ENCODE measurements at regions not wholly inside any gene's neighbourhood (a gene's known extent, or its start where the extent isn't known, plus 50 kb on each side); places are given as distances from the start of the nearest gene placed in this dataset.

GRCh38 chr6:9112544-9112943 lies 677.2 kb upstream of the SLC35B3 start:
- WGBS (ENCODE audit: insufficient coverage, low lambda C conversion rate): no CpG with 5 or more reads among the region's 3 CpGs
- Histone ChIP-seq H3K27me3 (ENCODE audit: control insufficient read depth, insufficient read depth, low read length) (no peaks in the 10 kb centered on the region), H3K36me3 (ENCODE audit: control insufficient read depth, insufficient read depth, low read length) (no peaks in the 10 kb centered on the region), H3K4me3 (ENCODE audit: low read length) (no peak overlapping the region), H3K27ac (ENCODE audit: low read length) (no peak overlapping the region), H3K9me3 (ENCODE audit: control insufficient read depth, low read depth, low read length) (no peaks in the 10 kb centered on the region), H3K4me1 (ENCODE audit: control insufficient read depth, insufficient read depth, low read length) (no peaks in the 10 kb centered on the region)
- no peak for DNase-seq

- DNase-seq: no peak
- H3K36me3 ChIP-seq (ENCODE audit: control insufficient read depth, insufficient read depth, low read length): no peaks in the 10 kb centered on the region
- no peaks in the 10 kb centered on the region for H3K27me3 ChIP-seq (ENCODE audit: control insufficient read depth, insufficient read depth, low read length)
- no peak overlapping the region for H3K4me3 ChIP-seq (ENCODE audit: low read length)
- H3K27ac ChIP-seq (ENCODE audit: low read length): no peak overlapping the region
- no peaks in the 10 kb centered on the region for H3K9me3 ChIP-seq (ENCODE audit: control insufficient read depth, low read depth, low read length)
- WGBS (ENCODE audit: insufficient coverage, low lambda C conversion rate): no CpG with 5 or more reads among the region's 2 CpGs
- no peaks in the 10 kb centered on the region for H3K4me1 ChIP-seq (ENCODE audit: control insufficient read depth, insufficient read depth, low read length)
Measured at GRCh38 chr6:9103876-9104521, 668.7 kb upstream of the SLC35B3 start.

- no peak for DNase-seq
- H3K4me3 ChIP-seq (ENCODE audit: low read length): no peak overlapping the region
- WGBS (ENCODE audit: insufficient coverage, low lambda C conversion rate): 100% methylated on average over 2 of the region's 4 CpGs
- H3K36me3 ChIP-seq (ENCODE audit: control insufficient read depth, insufficient read depth, low read length): no peaks in the 10 kb centered on the region
- no peak overlapping the region for H3K27ac ChIP-seq (ENCODE audit: low read length)
- H3K27me3 ChIP-seq (ENCODE audit: control insufficient read depth, insufficient read depth, low read length): no peaks in the 10 kb centered on the region
- H3K4me1 ChIP-seq (ENCODE audit: control insufficient read depth, insufficient read depth, low read length): no peaks in the 10 kb centered on the region
- H3K9me3 ChIP-seq (ENCODE audit: control insufficient read depth, low read depth, low read length): no peaks in the 10 kb centered on the region
Measured at GRCh38 chr6:9101920-9102319, 666.6 kb upstream of the SLC35B3 start.

GRCh38 chr6:9100869-9101580 lies 665.7 kb upstream of the SLC35B3 start:
- Histone ChIP-seq H3K4me1 (ENCODE audit: control insufficient read depth, insufficient read depth, low read length) (no peaks in the 10 kb centered on the region), H3K27ac (ENCODE audit: low read length) (no peak overlapping the region), H3K27me3 (ENCODE audit: control insufficient read depth, insufficient read depth, low read length) (no peaks in the 10 kb centered on the region), H3K36me3 (ENCODE audit: control insufficient read depth, insufficient read depth, low read length) (no peaks in the 10 kb centered on the region), H3K9me3 (ENCODE audit: control insufficient read depth, low read depth, low read length) (no peaks in the 10 kb centered on the region), H3K4me3 (ENCODE audit: low read length) (no peak overlapping the region)
- no peak for DNase-seq
- WGBS (ENCODE audit: insufficient coverage, low lambda C conversion rate): 55% methylated on average over 1 of the region's 2 CpGs

GRCh38 chr6:9095729-9096128 lies 660.4 kb upstream of the SLC35B3 start:
- Histone ChIP-seq H3K4me3 (ENCODE audit: low read length) (no peak overlapping the region), H3K27ac (ENCODE audit: low read length) (no peak overlapping the region), H3K27me3 (ENCODE audit: control insufficient read depth, insufficient read depth, low read length) (no peaks in the 10 kb centered on the region), H3K4me1 (ENCODE audit: control insufficient read depth, insufficient read depth, low read length) (no peaks in the 10 kb centered on the region), H3K36me3 (ENCODE audit: control insufficient read depth, insufficient read depth, low read length) (no peaks in the 10 kb centered on the region), H3K9me3 (ENCODE audit: control insufficient read depth, low read depth, low read length) (no peaks in the 10 kb centered on the region)
- WGBS (ENCODE audit: insufficient coverage, low lambda C conversion rate): 40% methylated on average over 1 of the region's 6 CpGs
- DNase-seq: no peak

GRCh38 chr6:9095137-9095536 lies 659.8 kb upstream of the SLC35B3 start:
- no peaks in the 10 kb centered on the region for H3K4me1 ChIP-seq (ENCODE audit: control insufficient read depth, insufficient read depth, low read length)
- no peaks in the 10 kb centered on the region for H3K27me3 ChIP-seq (ENCODE audit: control insufficient read depth, insufficient read depth, low read length)
- no peak overlapping the region for H3K4me3 ChIP-seq (ENCODE audit: low read length)
- 80% methylated on average over 1 of the region's 6 CpGs for WGBS (ENCODE audit: insufficient coverage, low lambda C conversion rate)
- H3K27ac ChIP-seq (ENCODE audit: low read length): no peak overlapping the region
- H3K36me3 ChIP-seq (ENCODE audit: control insufficient read depth, insufficient read depth, low read length): no peaks in the 10 kb centered on the region
- DNase-seq: no peak
- H3K9me3 ChIP-seq (ENCODE audit: control insufficient read depth, low read depth, low read length): no peaks in the 10 kb centered on the region

- no peaks in the 10 kb centered on the region for H3K9me3 ChIP-seq (ENCODE audit: control insufficient read depth, low read depth, low read length)
- no CpG with 5 or more reads among the region's 1 CpG for WGBS (ENCODE audit: insufficient coverage, low lambda C conversion rate)
- no peak overlapping the region for H3K4me3 ChIP-seq (ENCODE audit: low read length)
- no peak for DNase-seq
- no peak overlapping the region for H3K27ac ChIP-seq (ENCODE audit: low read length)
- H3K27me3 ChIP-seq (ENCODE audit: control insufficient read depth, insufficient read depth, low read length): no peaks in the 10 kb centered on the region
- H3K36me3 ChIP-seq (ENCODE audit: control insufficient read depth, insufficient read depth, low read length): no peaks in the 10 kb centered on the region
- H3K4me1 ChIP-seq (ENCODE audit: control insufficient read depth, insufficient read depth, low read length): no peaks in the 10 kb centered on the region
Measured at GRCh38 chr6:9089724-9090123, 654.4 kb upstream of the SLC35B3 start.

GRCh38 chr6:9087470-9087869 lies 652.1 kb upstream of the SLC35B3 start:
- WGBS (ENCODE audit: insufficient coverage, low lambda C conversion rate): 100% methylated on average over 1 of the region's 5 CpGs
- no peak overlapping the region for H3K27ac ChIP-seq (ENCODE audit: low read length)
- DNase-seq: no peak

GRCh38 chr6:9086331-9086730 lies 651.0 kb upstream of the SLC35B3 start:
- H3K4me3 ChIP-seq (ENCODE audit: low read length): no peak overlapping the region
- H3K36me3 ChIP-seq (ENCODE audit: control insufficient read depth, insufficient read depth, low read length): no peaks in the 10 kb centered on the region
- WGBS (ENCODE audit: insufficient coverage, low lambda C conversion rate): 100% methylated on average over 1 of the region's 4 CpGs
- no peak for DNase-seq
- H3K9me3 ChIP-seq (ENCODE audit: control insufficient read depth, low read depth, low read length): no peaks in the 10 kb centered on the region
- H3K4me1 ChIP-seq (ENCODE audit: control insufficient read depth, insufficient read depth, low read length): no peaks in the 10 kb centered on the region
- H3K27ac ChIP-seq (ENCODE audit: low read length): no peak overlapping the region
- no peaks in the 10 kb centered on the region for H3K27me3 ChIP-seq (ENCODE audit: control insufficient read depth, insufficient read depth, low read length)

More at GRCh38 chr6:9087470-9087869, 652.1 kb upstream of the SLC35B3 start:
- H3K9me3 ChIP-seq (ENCODE audit: control insufficient read depth, low read depth, low read length): no peaks in the 10 kb centered on the region
- H3K4me3 ChIP-seq (ENCODE audit: low read length): no peak overlapping the region
- no peaks in the 10 kb centered on the region for H3K4me1 ChIP-seq (ENCODE audit: control insufficient read depth, insufficient read depth, low read length)
- no peaks in the 10 kb centered on the region for H3K27me3 ChIP-seq (ENCODE audit: control insufficient read depth, insufficient read depth, low read length)
- no peaks in the 10 kb centered on the region for H3K36me3 ChIP-seq (ENCODE audit: control insufficient read depth, insufficient read depth, low read length)

- WGBS (ENCODE audit: insufficient coverage, low lambda C conversion rate): no CpG with 5 or more reads among the region's 1 CpG
- H3K9me3 ChIP-seq (ENCODE audit: control insufficient read depth, low read depth, low read length): no peaks in the 10 kb centered on the region
Measured at GRCh38 chr6:9085709-9086070, 650.3 kb upstream of the SLC35B3 start.

More at GRCh38 chr6:9085709-9086070, 650.3 kb upstream of the SLC35B3 start:
- Histone ChIP-seq H3K27me3 (ENCODE audit: control insufficient read depth, insufficient read depth, low read length) (no peaks in the 10 kb centered on the region), H3K27ac (ENCODE audit: low read length) (no peak overlapping the region), H3K4me1 (ENCODE audit: control insufficient read depth, insufficient read depth, low read length) (no peaks in the 10 kb centered on the region), H3K4me3 (ENCODE audit: low read length) (no peak overlapping the region), H3K36me3 (ENCODE audit: control insufficient read depth, insufficient read depth, low read length) (no peaks in the 10 kb centered on the region)
- no peak for DNase-seq
